ENCODE measurements at regions not wholly inside any gene's neighbourhood (a gene's known extent, or its start where the extent isn't known, plus 50 kb on each side); places are given as distances from the start of the nearest gene placed in this dataset.

DNA sequence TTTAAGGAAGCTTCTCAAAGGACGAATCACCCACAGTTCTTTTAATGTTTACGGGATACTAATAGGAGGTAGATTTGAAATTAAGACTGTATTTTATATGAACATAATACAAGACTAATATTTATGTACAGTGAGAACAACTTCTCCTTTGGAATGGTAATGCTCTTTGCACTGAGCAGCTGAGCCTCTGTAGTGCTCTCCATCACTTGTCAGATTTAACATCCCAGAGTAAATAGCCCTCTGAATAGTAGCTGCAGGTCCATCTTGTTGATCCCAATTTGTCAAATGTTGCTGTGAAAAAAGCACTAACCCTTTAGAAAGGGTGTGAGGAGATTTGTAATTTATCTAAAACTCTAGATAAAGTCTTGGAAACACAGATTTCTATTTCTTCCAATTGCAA, 351.4 kb upstream of the KCNMB2 start:
- Histone ChIP-seq H3K4me3 (ENCODE audit: insufficient read depth, low read length) (no peak overlapping the region), H3K27ac (ENCODE audit: low read depth, low read length) (no peak overlapping the region), H3K4me2 (ENCODE audit: insufficient read depth, low read length) (no peak overlapping the region), H2AFZ (ENCODE audit: low read length) (no peak overlapping the region), H3K36me3 (ENCODE audit: insufficient read depth, low read length) (no peaks in the 10 kb centered on the region), H4K20me1 (ENCODE audit: insufficient read depth, low read length) (no peaks in the 10 kb centered on the region), H3K27me3 (ENCODE audit: insufficient read depth, low read length) (no peaks in the 10 kb centered on the region), H3K9me3 (ENCODE audit: low read depth, low read length) (no peaks in the 10 kb centered on the region), H3K4me1 (ENCODE audit: insufficient read depth, low read length) (no peaks in the 10 kb centered on the region), H3K79me2 (ENCODE audit: insufficient read depth, low read length) (no peaks in the 10 kb centered on the region)
- TF ChIP-seq, protein P1, sequence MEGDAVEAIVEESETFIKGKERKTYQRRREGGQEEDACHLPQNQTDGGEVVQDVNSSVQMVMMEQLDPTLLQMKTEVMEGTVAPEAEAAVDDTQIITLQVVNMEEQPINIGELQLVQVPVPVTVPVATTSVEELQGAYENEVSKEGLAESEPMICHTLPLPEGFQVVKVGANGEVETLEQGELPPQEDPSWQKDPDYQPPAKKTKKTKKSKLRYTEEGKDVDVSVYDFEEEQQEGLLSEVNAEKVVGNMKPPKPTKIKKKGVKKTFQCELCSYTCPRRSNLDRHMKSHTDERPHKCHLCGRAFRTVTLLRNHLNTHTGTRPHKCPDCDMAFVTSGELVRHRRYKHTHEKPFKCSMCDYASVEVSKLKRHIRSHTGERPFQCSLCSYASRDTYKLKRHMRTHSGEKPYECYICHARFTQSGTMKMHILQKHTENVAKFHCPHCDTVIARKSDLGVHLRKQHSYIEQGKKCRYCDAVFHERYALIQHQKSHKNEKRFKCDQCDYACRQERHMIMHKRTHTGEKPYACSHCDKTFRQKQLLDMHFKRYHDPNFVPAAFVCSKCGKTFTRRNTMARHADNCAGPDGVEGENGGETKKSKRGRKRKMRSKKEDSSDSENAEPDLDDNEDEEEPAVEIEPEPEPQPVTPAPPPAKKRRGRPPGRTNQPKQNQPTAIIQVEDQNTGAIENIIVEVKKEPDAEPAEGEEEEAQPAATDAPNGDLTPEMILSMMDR (IDR thresholded peaks at IDR 0.05; ENCODE audit: extremely low read depth, low read depth, low read length) = no peak
- DNase-seq (ENCODE audit: insufficient read length, low spot score, missing footprints) = no peak

DNA sequence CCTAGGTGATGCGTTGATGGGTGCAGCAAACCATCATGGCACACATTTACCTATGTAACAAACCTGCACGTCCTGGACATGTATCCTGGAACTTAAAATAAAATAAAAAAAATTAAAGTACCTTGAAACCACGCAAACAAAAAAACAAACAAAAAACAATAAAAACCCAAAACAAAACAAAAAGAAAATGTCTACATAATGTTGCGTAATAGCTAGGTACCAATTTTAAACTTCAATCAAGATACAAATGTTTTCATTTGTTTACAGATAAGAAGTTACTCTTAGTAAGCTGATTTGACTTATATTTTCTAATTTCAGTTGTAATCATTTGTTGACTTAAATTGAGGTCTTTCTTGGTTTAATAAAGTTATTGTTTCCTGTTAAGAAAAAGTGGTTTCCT, 349.6 kb upstream of the KCNMB2 start:
- no peaks in the 10 kb centered on the region for H3K9me3 ChIP-seq (ENCODE audit: low read depth, low read length)
- no peak overlapping the region for H3K27ac ChIP-seq (ENCODE audit: low read depth, low read length)
- H3K4me1 ChIP-seq (ENCODE audit: insufficient read depth, low read length) = no peaks in the 10 kb centered on the region
- H2AFZ ChIP-seq (ENCODE audit: low read length) = no peak overlapping the region
- TF ChIP-seq, protein P1 (IDR thresholded peaks at IDR 0.05; ENCODE audit: extremely low read depth, low read depth, low read length) = no peak
- H3K36me3 ChIP-seq (ENCODE audit: insufficient read depth, low read length) = no peaks in the 10 kb centered on the region
- H3K27me3 ChIP-seq (ENCODE audit: insufficient read depth, low read length) = no peaks in the 10 kb centered on the region
- DNase-seq (ENCODE audit: insufficient read length, low spot score, missing footprints) = no peak
- H4K20me1 ChIP-seq (ENCODE audit: insufficient read depth, low read length) = no peaks in the 10 kb centered on the region
- no peaks in the 10 kb centered on the region for H3K79me2 ChIP-seq (ENCODE audit: insufficient read depth, low read length)
- H3K4me2 ChIP-seq (ENCODE audit: insufficient read depth, low read length) = no peak overlapping the region
- no peak overlapping the region for H3K4me3 ChIP-seq (ENCODE audit: insufficient read depth, low read length)

DNA sequence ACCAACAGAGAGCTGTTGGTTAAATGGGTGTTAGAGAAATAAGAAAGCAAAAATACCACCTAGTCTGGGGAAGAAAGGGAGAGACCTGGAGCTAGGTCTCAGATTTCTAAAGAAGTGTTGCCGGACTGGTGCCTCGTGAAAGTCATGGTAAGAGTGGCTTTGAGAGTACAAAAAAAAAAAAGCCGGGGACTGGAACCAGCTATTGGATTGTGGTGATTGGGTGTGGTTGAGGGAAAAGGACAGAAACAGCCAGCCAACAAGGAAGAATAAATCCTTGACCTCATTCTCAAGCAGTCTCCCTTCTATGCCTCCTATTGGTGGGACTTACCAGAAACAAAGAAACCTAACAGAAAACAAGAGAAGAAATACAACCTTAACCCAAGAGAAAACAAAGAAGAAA, 346.4 kb upstream of the KCNMB2 start:
- H3K27ac ChIP-seq (ENCODE audit: low read depth, low read length) = no peak overlapping the region
- no peaks in the 10 kb centered on the region for H3K9me3 ChIP-seq (ENCODE audit: low read depth, low read length)
- no peak overlapping the region for H3K4me2 ChIP-seq (ENCODE audit: insufficient read depth, low read length)
- no peaks in the 10 kb centered on the region for H3K27me3 ChIP-seq (ENCODE audit: insufficient read depth, low read length)
- no peak for DNase-seq (ENCODE audit: insufficient read length, low spot score, missing footprints)
- no peak overlapping the region for H3K4me3 ChIP-seq (ENCODE audit: insufficient read depth, low read length)
- no peaks in the 10 kb centered on the region for H3K36me3 ChIP-seq (ENCODE audit: insufficient read depth, low read length)
- H3K79me2 ChIP-seq (ENCODE audit: insufficient read depth, low read length) = no peaks in the 10 kb centered on the region
- peaks cover 4% of the 10 kb centered on the region for H3K4me1 ChIP-seq (ENCODE audit: insufficient read depth, low read length)
- H2AFZ ChIP-seq (ENCODE audit: low read length) = no peak overlapping the region
- TF ChIP-seq, protein P1 (IDR thresholded peaks at IDR 0.05; ENCODE audit: extremely low read depth, low read depth, low read length) = no peak
- no peaks in the 10 kb centered on the region for H4K20me1 ChIP-seq (ENCODE audit: insufficient read depth, low read length)

DNA sequence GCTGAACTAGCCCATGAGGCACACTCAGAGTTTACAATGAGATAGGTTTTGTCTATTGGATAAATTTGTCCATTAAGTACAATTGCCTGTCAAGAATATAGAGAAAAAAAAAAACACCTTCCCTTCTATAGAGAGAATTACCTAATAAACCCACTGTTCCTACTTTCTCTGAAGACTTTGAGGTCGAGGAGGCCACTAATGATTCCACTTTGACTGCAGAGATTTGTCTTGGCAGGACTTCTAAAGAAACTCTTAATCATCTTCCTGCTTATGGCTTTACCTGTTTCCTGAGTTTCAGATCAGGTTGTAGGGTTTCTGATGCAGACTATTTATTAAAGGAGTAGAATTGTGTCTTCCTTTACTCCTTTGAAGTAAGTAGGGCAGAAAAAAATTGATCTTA, 342.4 kb upstream of the KCNMB2 start:
- DNase-seq (ENCODE audit: insufficient read length, low spot score, missing footprints) = no peak
- Histone ChIP-seq H3K27me3 (ENCODE audit: insufficient read depth, low read length) (no peaks in the 10 kb centered on the region), H3K4me3 (ENCODE audit: insufficient read depth, low read length) (no peak overlapping the region), H4K20me1 (ENCODE audit: insufficient read depth, low read length) (no peaks in the 10 kb centered on the region), H3K9me3 (ENCODE audit: low read depth, low read length) (no peaks in the 10 kb centered on the region), H2AFZ (ENCODE audit: low read length) (no peak overlapping the region), H3K4me1 (ENCODE audit: insufficient read depth, low read length) (peaks cover 24% of the 10 kb centered on the region), H3K79me2 (ENCODE audit: insufficient read depth, low read length) (no peaks in the 10 kb centered on the region), H3K36me3 (ENCODE audit: insufficient read depth, low read length) (no peaks in the 10 kb centered on the region), H3K27ac (ENCODE audit: low read depth, low read length) (no peak overlapping the region), H3K4me2 (ENCODE audit: insufficient read depth, low read length) (no peak overlapping the region)
- TF ChIP-seq, protein P1 (IDR thresholded peaks at IDR 0.05; ENCODE audit: extremely low read depth, low read depth, low read length) = no peak

Data from osteoblast (primary cell).